HCT116 (cell line): ENCODE measurements at regions not wholly inside any gene's neighbourhood (a gene's known extent, or its start where the extent isn't known, plus 50 kb on each side); places are given as distances from the start of the nearest gene placed in this dataset.
A peak's percentile ranks its signal among the peaks of the same experiment; 100 is the strongest.

Source experiments
- ATAC-seq: fragments of 200-7000 bp; cut with Tn5 transposase; 2 replicates; pipeline ENCODE4 v1.9.1; 2020; ENCODE audit warnings: mild to moderate bottlenecking, moderate library complexity
- BruUV-seq: library from RNA; stranded (reverse); fragments of 400-500 nt; replicated peaks from 2 replicates; lab custom pipeline; 2021; lab: Mats Ljungman, UMichigan
- CTCF ChIA-PET: fragments of 300-600 bp; sonication (Branson Sonifier 250); formaldehyde crosslinking; loops from one replicate; lab custom pipeline; 2021; ENCODE audit warnings: antibody characterized with exemption; lab: Charles Lee
- POLR2A ChIA-PET: fragments of 300-600, 350-600 bp; sonication (Branson Sonifier 250); formaldehyde crosslinking; loops from one replicate; lab custom pipeline; 2021; ENCODE audit warnings: antibody characterized with exemption; lab: Charles Lee
- RAD21 ChIA-PET, 2 experiments: fragments of 300-600 bp; sonication (Branson Sonifier 250); formaldehyde crosslinking; loops; one replicate each; lab custom pipeline; 2023; ENCODE audit warnings: low total read pairs in 2 of 2; ENCODE audit not compliant: uncharacterized antibody in 2 of 2, unreplicated experiment in 2 of 2, low non-redundant PET in 1 of 2; lab: Charles Lee
- DNase-seq: peaks from one replicate; pipeline ENCODE4 v3.0.0-alpha.2; 2010; ENCODE audit warnings: low read depth, low spot score
- H2AFZ ChIP-seq: fragments of 200-600 bp; shearing (Covaris generic), sonication (generic); 2 replicates; pipeline ENCODE4 v1.6.1; 2017; ENCODE audit warnings: low read depth, mixed run types, mixed read lengths, antibody characterized with exemption, low read length; ENCODE audit not compliant: poor library complexity, severe bottlenecking
- H3K27ac ChIP-seq: 2 replicates; pipeline ENCODE4 v1.5.1; 2012; ENCODE audit warnings: low read depth, low read length
- H3K27me3 ChIP-seq: fragments of 200-600 bp; sonication (generic); 2 replicates; pipeline ENCODE4 v1.6.1; 2016; ENCODE audit warnings: mixed run types, low read length, mixed read lengths; ENCODE audit not compliant: insufficient read depth
- H3K36me3 ChIP-seq, 2 experiments: fragments of 200-500 bp in 1 of 2; fragments of 200-600 bp in 1 of 2; sonication (Bioruptor generic) in 1 of 2; sonication (generic) in 1 of 2; 2 replicates each; pipeline versions ENCODE4 v1.5.1 to v1.6.1; 2014 to 2016; ENCODE audit warnings: low read length in 2 of 2, inconsistent platforms in 1 of 2, mixed read lengths in 1 of 2, mixed run types in 1 of 2; ENCODE audit not compliant: insufficient read depth in 2 of 2, control insufficient read depth in 1 of 2
- H3K4me1 ChIP-seq, 2 experiments: fragments of 200-600 bp in 1 of 2; sonication (generic) in 1 of 2; 2 replicates each; pipeline versions ENCODE4 v1.5.1 to v1.6.1; 2012 to 2017; ENCODE audit warnings: low read length in 2 of 2, inconsistent platforms in 1 of 2, mild to moderate bottlenecking in 1 of 2, mixed read lengths in 1 of 2, mixed run types in 1 of 2, moderate library complexity in 1 of 2; ENCODE audit not compliant: insufficient read depth in 2 of 2, control insufficient read depth in 1 of 2
- H3K4me2 ChIP-seq: fragments of 200-600 bp; sonication (generic); 2 replicates; pipeline ENCODE4 v1.6.1; 2017; ENCODE audit warnings: mixed run types, low read length, mixed read lengths
- H3K4me3 ChIP-seq, 2 experiments: fragments of 200-600 bp in 1 of 2; sonication (generic) in 1 of 2; replicated peaks in 1 of 2; 2 replicates each; pipeline ENCODE4 v1.5.1; 2011 to 2016; ENCODE audit warnings: low read length in 2 of 2, control low read depth in 1 of 2, low read depth in 1 of 2, mild to moderate bottlenecking in 1 of 2, mixed read lengths in 1 of 2, mixed run types in 1 of 2
- H3K79me2 ChIP-seq: fragments of 200-600 bp; sonication (generic); 2 replicates; pipeline ENCODE4 v1.6.1; 2017; ENCODE audit warnings: mild to moderate bottlenecking, mixed run types, low read length, moderate library complexity, mixed read lengths; ENCODE audit not compliant: insufficient read depth
- H3K9ac ChIP-seq: fragments of 200-600 bp; sonication (generic); 2 replicates; pipeline ENCODE4 v1.6.1; 2016; ENCODE audit warnings: low read length, mixed read lengths
- H3K9me2 ChIP-seq: fragments of 200-600 bp; sonication (generic), shearing (Covaris generic); 2 replicates; pipeline ENCODE4 v1.6.1; 2017; ENCODE audit warnings: mixed run types, mild to moderate bottlenecking, moderate library complexity; ENCODE audit not compliant: insufficient read depth
- H3K9me3 ChIP-seq, 2 experiments: fragments of 200-500 bp in 1 of 2; fragments of 200-600 bp in 1 of 2; sonication (Bioruptor generic) in 1 of 2; sonication (generic) in 1 of 2; 2 replicates each; pipeline ENCODE4 v1.6.1; 2014 to 2017; ENCODE audit warnings: low read length in 2 of 2, mixed read lengths in 2 of 2, inconsistent platforms in 1 of 2, low read depth in 1 of 2, mild to moderate bottlenecking in 1 of 2, mixed run types in 1 of 2, moderate library complexity in 1 of 2; ENCODE audit not compliant: control insufficient read depth in 1 of 2, insufficient read depth in 1 of 2
- H4K20me1 ChIP-seq: fragments of 200-600 bp; sonication (generic), shearing (Covaris generic); 2 replicates; pipeline ENCODE4 v1.6.1; 2017; ENCODE audit warnings: mixed run types, mild to moderate bottlenecking, moderate library complexity; ENCODE audit not compliant: insufficient read depth
- CEBPB ChIP-seq: IDR thresholded peaks from 2 replicates; pipeline ENCODE4 v1.6.1; 2012; ENCODE audit warnings: low read depth
- EZH2 ChIP-seq: fragments of 200-600 bp; sonication (generic); IDR thresholded peaks from 2 replicates; pipeline ENCODE4 v1.6.1; 2017; ENCODE audit warnings: antibody characterized with exemption, mixed run types
- EZH2phosphoT487 ChIP-seq: fragments of 200-600 bp; IDR thresholded peaks from 2 replicates; pipeline ENCODE4 v1.6.1; 2018; ENCODE audit warnings: antibody characterized with exemption, borderline replicate concordance
- FOSL1 ChIP-seq: IDR thresholded peaks from 2 replicates; pipeline ENCODE4 v1.6.1; 2012; ENCODE audit warnings: low read depth
- RAD21 ChIP-seq: IDR thresholded peaks from 2 replicates; pipeline ENCODE4 v1.6.1; 2012; ENCODE audit warnings: low read depth, mild to moderate bottlenecking
- REST ChIP-seq: IDR thresholded peaks from 2 replicates; pipeline ENCODE4 v1.6.1; 2012; ENCODE audit warnings: low read depth
- SRF ChIP-seq: IDR thresholded peaks from 2 replicates; pipeline ENCODE4 v1.6.1; 2012; ENCODE audit warnings: low read depth
- TCF7L2 ChIP-seq: IDR thresholded peaks from 2 replicates; pipeline ENCODE4 v1.7.0; 2011; ENCODE audit warnings: borderline replicate concordance, inconsistent platforms; ENCODE audit not compliant: insufficient read depth, insufficient read length; ENCODE audit errors: extremely low read depth
- ZFX ChIP-seq: fragments of 450-650 bp; IDR thresholded peaks from 2 replicates; pipeline ENCODE4 v1.6.1; 2017
- intact Hi-C: fragments of 100-400 bp; cut with micrococcal nuclease; formaldehyde crosslinking; loops from 2 replicates; pipeline ENCODE4 v1.10.0; 2022
- TF ChIP-seq, protein P1 (sequence below): IDR thresholded peaks from 2 replicates; pipeline ENCODE4 v1.6.1; 2011; ENCODE audit warnings: mild to moderate bottlenecking, low read length, moderate library complexity; ENCODE audit not compliant: insufficient replicate concordance; ENCODE audit errors: extremely low read depth

DNA sequence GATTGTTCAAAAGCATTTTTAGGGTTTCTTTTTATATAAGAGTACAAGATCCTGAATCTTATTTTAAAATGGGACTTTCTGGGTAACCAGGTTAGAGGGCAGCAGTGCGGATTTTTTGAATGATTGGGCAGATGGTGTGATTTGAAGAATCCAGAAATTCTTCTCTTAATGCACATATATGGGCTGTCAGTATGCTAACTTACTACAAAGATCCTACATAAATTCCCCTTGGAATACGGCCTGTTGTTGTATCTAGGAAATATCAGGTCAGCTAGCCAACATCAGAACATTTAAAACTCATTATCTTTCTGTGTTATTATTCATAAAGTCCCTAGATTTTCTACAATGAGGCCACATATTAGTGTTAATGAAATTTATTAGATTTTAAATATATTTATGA, 229.6 kb upstream of the TPRG1 start:
- no peaks in the 10 kb centered on the region for H3K36me3 ChIP-seq
- no peaks in the 10 kb centered on the region for H4K20me1 ChIP-seq
- DNase-seq (no peak), ATAC-seq (no peak)
- ChIA-PET RAD21 (no interaction called here), CTCF (interaction anchor here (3.9 kb wide), 1 partner anchor 1202 kb away, joined by 15 read pairs; no protein-coding TSS in a partner anchor), POLR2A (no interaction called here)
- no peaks in the 10 kb centered on the region for H3K27me3 ChIP-seq
- no peak overlapping the region for H3K9ac ChIP-seq
- no peak overlapping the region for H2AFZ ChIP-seq
- H3K27ac ChIP-seq, result no peak overlapping the region
- H3K9me2 ChIP-seq, result no peaks in the 10 kb centered on the region; the same call in 1 of the 2 replicates
- no peaks in the 10 kb centered on the region for H3K79me2 ChIP-seq
- H3K4me1 ChIP-seq, result peaks cover 12 to 28% of the 10 kb centered on the region in 2 experiments
- no peak overlapping the region for H3K4me3 ChIP-seq
- no peaks in the 10 kb centered on the region for H3K9me3 ChIP-seq
- intact Hi-C loops, result no loop called here
- peak overlapping the region; percentile 21; the same call in 1 of the 2 replicates for H3K4me2 ChIP-seq
- TF ChIP-seq REST (no peak), TCF7L2 (no peak), RAD21 (no peak), FOSL1 (no peak), CEBPB (no peak), EZH2 (no peak), ZFX (no peak), EZH2phosphoT487 (no peak), SRF (no peak)
- TF ChIP-seq, protein P1, sequence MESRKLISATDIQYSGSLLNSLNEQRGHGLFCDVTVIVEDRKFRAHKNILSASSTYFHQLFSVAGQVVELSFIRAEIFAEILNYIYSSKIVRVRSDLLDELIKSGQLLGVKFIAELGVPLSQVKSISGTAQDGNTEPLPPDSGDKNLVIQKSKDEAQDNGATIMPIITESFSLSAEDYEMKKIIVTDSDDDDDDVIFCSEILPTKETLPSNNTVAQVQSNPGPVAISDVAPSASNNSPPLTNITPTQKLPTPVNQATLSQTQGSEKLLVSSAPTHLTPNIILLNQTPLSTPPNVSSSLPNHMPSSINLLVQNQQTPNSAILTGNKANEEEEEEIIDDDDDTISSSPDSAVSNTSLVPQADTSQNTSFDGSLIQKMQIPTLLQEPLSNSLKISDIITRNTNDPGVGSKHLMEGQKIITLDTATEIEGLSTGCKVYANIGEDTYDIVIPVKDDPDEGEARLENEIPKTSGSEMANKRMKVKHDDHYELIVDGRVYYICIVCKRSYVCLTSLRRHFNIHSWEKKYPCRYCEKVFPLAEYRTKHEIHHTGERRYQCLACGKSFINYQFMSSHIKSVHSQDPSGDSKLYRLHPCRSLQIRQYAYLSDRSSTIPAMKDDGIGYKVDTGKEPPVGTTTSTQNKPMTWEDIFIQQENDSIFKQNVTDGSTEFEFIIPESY, result no peak
- no TSS peak for BruUV-seq
